ENCODE measurements at regions not wholly inside any gene's neighbourhood (a gene's known extent, or its start where the extent isn't known, plus 50 kb on each side); places are given as distances from the start of the nearest gene placed in this dataset.
A peak's percentile ranks its signal among the peaks of the same experiment; 100 is the strongest.

DNA sequence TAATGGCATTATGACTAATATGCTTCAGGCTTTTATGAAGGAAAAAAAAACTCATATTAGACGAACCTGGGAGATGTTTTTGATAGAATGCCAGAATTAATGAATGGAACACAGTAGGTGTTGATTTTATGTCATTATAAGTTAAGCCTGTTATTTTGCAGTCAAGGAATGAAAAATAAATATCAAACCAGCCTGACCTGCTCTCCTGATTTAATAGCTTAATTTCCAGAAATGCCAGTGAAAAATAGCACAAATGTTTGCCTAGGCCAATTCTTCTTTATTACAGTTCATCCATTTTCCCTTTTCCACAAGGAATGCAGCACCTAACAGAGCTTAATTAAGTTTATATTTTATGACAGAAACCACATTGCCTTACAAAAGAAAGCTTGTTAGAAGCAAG, 292.0 kb downstream of the TBL1XR1 start:
- ATAC-seq: no peak
- intact Hi-C loops (cut with DNase I): no loop called here
- DNase-seq (ENCODE audit: missing footprints): no peak

DNA sequence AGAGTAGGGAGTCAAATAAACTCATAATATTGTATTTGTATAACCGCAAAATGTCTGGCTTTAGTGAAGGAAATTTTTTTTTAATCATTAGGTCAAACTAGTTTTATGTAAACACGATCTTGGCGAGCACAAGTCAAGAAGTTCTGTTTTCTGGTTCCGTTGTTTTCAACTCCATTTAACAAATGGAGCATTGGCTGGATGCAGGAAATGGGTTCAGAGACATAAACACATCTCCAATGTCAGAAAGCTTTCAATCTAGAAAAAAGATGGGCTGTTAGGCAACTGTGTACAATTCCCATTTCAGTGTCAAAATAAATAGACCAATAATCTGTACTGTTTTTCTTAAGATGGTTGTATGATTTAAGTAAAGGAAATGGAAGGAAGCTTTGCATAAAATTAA, 292.8 kb downstream of the TBL1XR1 start:
- ATAC-seq (no peak), DNase-seq (ENCODE audit: missing footprints) (no peak)
- intact Hi-C loops (cut with DNase I): no loop called here

DNA sequence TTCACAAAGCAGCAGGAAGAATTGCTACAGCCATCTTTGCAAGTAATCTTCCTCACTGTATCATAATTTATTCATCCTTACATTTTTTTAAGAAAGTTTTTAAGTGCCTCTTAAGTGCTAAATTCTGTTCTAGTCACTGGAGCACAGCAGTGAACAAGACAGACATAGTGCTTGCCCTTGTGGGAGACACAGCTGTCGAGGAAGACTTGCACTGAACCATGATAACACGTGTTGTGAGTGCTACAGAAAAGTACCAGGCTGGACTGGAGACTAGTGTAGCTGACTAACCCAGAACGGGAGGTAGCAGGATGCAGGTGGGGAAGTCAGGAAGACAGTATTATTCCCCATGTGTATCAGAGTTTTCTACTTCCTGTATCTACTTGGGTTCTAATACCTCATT, 300.6 kb downstream of the TBL1XR1 start:
- intact Hi-C loops (cut with DNase I): no loop called here
- no peak for ATAC-seq
- no peak for DNase-seq (ENCODE audit: missing footprints)

DNA sequence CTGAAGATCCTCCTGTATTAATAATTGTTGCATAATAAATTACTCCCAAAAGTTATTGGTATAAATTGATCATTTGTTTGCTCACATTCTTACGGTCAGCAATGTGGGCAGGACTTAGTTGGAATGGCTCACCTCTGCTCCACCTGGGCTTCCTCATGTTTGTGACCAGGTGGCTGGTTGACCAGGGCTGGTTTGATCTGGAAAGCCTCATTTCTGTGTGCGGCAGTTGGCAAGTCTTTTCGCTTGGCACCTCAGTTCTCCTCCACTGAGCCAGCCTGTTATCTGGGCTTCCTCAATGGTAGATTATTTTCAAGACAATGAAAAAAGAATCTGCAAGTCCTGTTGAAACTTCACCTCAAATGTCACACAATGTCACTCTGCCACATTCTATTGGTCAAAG, 301.1 kb downstream of the TBL1XR1 start:
- intact Hi-C loops (cut with DNase I): no loop called here
- ATAC-seq: no peak
- no peak for DNase-seq (ENCODE audit: missing footprints)

DNA sequence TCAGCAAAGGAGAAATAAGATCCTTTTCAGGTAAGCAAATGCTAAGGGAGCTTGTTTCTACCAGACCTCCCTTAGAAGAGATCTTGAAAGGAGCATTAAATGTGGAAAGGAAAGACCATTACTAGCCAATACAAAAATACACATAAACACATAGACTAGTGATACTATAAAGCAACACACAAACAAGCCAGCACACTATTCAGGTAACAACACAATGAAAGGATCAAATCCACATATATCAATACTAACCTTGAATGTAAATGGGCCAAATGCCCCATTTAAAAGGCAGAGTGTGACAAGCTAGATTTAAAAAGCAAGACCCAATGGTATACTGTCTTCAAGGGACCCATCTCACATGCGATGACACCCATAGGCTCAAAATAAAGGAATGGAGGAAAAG, 317.6 kb downstream of the TBL1XR1 start:
- ATAC-seq: no peak
- no peak for DNase-seq (ENCODE audit: missing footprints)
- intact Hi-C loops (cut with DNase I): no loop called here

DNA sequence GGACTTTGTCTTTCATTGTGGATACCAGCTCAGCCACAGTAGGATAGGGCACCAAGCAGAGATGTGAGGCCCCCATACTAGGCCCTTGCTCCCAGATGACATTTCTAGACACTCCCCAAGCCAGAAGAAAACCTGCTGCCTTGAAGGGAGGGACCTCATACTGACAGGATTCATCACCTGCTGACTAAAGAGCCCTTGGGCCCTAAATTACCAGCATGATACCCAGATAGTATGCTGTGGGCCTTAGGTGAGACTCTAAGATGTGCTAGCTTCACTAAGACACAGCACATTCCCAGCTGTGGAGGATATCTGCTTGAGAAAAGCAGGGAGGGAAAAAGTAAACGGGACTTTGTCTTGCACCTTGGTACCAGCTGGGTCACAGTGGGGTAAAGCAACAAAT, 324.0 kb downstream of the TBL1XR1 start:
- ATAC-seq: no peak
- intact Hi-C loops (cut with DNase I): loop anchor here (5.0 kb wide), 1 partner anchor 1514 kb away; no protein-coding TSS in a partner anchor

DNA sequence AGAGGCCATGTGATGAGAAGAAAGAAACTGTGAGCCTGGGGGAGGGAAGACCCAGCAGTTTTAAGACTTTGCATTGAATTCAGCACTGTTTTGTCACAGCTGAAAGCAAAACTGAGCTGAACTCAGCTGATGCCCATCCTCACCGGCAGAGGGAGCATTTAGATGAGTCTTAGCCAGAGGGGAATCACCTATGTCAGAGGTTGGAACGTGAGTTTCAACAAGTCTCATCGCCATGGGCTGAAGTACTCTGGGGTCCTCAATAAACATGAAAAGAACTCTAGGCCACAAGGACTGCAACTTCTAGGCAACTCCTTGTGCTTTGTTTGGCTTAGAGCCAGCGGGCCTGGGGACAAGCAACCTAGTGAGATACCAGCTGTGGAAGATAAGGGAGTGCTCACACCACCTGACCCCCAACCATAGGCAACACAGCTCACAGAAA, 324.5 kb downstream of the TBL1XR1 start:
- ATAC-seq (no peak), DNase-seq (ENCODE audit: missing footprints) (no peak)
- intact Hi-C loops (cut with DNase I): loop anchor here (1.0 to 5.0 kb wide), 2 partner anchors 67 to 1515 kb away; no protein-coding TSS in a partner anchor

More for the DNA sequence above, 324.0 kb downstream of the TBL1XR1 start:
- no peak for DNase-seq (ENCODE audit: missing footprints)

DNA sequence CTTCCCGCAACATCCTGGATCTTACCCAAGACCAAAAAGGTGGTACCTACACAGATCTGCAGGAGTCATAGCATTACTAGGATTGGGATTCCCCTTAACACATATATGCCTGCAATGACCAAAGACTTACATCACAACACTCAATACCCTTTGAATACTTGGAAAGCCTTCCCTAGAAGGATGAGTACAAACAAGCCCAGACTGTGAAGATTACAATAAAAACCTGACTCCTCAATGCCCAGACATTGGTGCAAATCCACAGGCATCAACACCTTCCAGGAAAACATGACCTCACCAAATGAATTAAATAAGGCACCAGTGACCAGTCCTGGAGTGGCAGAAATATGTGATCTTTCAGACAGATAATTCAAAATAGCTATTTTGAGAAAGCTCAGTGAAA, 326.8 kb downstream of the TBL1XR1 start:
- intact Hi-C loops (cut with DNase I): loop anchor here (5.0 kb wide), 1 partner anchor 1517 kb away; no protein-coding TSS in a partner anchor
- ATAC-seq (no peak), DNase-seq (ENCODE audit: missing footprints) (no peak)

DNA sequence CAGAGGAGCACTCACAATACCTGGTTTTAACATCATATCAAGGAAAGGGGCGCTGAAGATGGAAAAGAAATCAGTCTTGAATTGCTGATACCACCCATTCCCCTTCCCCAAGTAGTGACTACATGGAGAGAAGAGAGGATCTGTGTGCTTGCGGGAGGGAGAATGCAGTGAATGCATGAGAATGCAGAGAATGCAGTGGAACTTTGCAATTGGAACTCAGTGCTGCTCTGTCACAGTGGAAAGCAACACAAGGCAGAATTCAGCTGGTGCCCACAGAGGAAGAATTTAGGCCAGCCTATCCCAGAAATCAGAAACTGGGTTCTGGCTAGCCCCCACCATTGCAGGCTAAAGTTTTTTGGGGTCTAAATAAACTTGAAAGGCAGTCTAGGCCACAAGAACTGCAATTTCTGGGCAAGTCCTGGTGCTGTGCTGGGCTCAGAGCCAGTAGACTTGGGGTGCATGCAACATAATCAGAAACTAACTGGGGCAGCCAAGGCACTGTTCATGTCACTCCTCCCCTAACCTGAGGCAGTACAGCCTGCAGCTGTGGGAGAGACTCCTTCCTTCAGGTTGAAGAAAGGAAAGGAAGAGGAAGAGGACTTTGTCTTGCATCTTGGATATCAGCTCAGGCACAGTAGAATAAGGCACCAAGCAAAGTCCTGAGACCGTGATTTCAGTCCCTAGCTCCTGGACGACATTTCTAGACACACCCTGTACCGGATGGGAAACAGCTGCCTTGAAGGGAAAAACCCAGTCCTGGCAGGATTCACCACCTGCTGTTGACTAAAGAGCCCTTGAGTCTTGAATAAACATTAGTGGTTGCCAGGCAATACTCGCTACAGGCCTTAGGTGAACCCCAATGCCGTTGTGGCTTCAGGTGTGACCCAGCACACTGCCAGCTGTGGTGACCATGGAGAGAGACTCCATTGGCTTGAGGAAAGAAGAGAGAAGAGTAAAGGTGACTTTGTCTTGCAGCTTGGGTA, 329.3 kb downstream of the TBL1XR1 start:
- DNase-seq (ENCODE audit: missing footprints) (no peak), ATAC-seq (peak; percentile 60)
- intact Hi-C loops (cut with DNase I): no loop called here

DNA sequence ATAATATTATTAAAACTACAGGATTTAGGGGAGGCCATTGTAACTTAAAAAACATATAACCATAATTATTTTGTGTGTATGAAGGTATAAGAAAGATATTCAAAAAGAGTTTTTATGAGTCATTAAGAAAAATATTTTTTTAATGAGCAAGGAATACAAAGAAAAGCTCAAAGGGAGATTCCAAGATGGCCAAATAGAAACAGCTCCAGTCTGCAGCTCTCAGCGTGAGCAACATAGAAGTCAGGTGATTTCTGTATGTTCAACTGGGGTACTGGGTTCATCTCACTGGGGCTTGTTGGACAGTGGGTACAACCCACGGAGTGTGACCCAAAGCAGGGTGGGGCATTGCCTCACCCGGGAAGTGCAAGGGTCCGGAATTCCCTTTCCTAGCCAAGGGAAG, 336.1 kb downstream of the TBL1XR1 start:
- DNase-seq (ENCODE audit: missing footprints) (peak; percentile 11), ATAC-seq (no peak)
- intact Hi-C loops (cut with DNase I): no loop called here

DNA sequence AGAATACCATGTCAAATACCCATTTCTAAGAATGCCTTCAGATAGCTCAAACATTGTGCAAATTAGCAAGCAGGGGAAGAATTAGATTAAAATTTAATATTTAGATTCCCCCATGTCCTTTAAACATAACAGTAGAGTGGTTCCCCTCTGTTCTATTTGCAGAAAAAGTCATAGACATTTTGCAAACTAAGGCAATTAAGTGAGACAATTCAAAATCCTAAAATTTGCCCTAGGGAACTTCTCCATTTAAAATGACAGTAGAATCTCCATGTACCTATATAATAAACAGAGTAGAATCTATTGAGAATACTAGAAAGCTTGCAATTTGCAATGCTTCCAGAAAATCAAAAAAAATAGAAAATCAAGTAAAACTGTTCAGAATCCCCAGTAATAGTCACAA, 340.6 kb downstream of the TBL1XR1 start:
- DNase-seq (ENCODE audit: missing footprints) (no peak), ATAC-seq (no peak)
- intact Hi-C loops (cut with DNase I): no loop called here

DNA sequence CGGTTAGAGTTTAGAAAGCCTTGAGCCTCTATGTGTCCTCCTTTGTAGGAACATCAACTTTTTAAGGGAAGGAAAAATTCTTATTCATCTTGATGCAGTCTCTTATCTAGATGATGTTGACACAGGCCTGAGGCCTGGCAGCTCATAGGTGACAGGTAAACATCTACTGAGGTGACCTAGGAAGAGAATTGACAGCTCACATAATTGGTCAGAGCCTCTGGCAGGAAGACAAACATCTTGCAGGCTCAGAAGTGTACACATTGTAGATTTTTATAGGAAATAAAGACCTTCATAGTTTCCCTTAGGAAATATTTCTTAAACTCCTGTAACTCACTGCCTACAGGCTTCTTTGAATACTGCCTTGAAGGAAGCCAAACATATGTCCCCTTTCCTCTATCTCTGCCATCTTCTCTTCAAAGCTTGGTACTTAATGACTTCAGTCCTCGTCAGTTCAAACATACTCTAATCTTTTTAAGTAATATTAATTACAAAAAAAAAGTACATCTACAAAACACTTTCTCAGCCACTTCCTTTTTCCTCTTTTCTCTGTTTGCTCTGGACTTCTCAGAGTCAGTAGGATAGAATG, 341.3 kb downstream of the TBL1XR1 start:
- no peak for DNase-seq (ENCODE audit: missing footprints)
- intact Hi-C loops (cut with DNase I): no loop called here
- ATAC-seq: no peak

DNA sequence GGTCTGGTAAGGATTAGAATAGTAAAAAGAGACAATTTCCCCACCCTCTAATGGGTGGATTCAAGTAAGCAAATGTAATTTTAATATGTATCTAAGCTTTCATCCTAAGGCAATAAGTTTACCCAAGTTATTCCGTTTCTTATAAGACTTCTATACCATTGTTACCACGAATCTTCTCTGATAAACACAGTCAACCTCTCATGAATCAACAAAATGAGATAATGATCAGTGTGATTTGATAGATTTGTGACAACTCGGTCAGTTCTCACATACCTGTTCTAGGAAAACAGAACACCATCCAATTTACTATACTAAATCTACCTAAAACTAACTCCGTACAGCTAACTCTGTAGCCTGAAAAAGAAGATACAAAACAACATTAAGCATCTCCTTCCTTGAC, 342.1 kb downstream of the TBL1XR1 start:
- intact Hi-C loops (cut with DNase I): no loop called here
- ATAC-seq (no peak), DNase-seq (ENCODE audit: missing footprints) (no peak)

DNA sequence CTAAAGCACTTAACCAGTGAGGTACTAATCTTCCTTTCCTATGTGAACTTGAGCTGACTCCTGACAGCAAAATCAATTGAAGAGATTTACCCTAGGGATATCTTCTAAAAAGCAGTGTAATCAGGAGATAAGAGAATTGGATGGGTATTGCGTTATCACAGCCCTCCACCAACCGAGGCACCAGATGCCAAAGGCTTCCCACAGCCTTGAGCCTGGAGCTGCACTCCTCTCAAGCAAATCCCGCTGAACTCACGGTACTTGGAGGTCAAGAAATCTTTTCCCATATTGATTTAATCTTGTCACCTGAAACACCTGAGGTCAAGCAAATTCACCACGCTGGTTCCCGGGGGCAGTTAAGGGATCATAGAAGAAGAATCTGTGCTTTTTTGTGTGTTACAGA, 346.8 kb downstream of the TBL1XR1 start:
- DNase-seq (ENCODE audit: missing footprints) (no peak), ATAC-seq (no peak)
- intact Hi-C loops (cut with DNase I): no loop called here

DNA sequence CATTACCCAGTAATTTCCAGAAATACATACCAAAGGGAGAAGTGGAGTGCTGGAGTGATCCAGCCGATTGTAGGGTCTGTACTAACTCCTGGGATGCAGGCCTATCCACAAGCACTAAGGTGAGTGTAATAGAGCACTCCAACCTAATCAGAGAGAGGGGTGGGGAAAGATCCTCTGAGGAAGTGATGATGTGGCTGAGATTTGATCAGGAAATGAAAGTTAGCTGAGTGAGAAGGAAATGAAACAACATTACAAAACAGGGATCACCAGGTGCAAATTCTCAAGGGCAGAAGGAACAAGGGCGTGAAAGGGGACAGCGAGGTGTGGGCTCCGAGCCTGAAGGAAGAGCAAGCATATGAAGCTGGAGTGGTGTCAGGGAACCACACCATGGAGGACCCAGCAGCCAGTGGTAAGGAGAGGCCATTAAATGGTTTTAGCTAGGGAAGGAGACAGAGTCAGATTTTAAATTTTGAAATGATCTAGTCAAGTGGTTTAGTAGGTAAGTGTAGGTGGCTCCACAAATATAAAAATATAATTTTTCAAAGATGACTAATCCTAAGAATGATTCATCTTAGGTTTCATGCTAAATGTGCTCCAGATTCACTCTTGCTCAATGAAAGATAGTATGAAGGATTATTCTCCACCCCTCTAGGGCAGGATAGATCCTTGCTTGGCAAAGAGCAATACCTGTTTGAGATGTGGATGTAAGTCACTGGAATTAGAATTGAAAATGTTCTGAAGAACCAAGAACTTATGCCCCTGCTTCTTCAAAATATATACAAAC, 348.7 kb downstream of the TBL1XR1 start:
- intact Hi-C loops (cut with DNase I): no loop called here
- ATAC-seq: no peak
- no peak for DNase-seq (ENCODE audit: missing footprints)

DNA sequence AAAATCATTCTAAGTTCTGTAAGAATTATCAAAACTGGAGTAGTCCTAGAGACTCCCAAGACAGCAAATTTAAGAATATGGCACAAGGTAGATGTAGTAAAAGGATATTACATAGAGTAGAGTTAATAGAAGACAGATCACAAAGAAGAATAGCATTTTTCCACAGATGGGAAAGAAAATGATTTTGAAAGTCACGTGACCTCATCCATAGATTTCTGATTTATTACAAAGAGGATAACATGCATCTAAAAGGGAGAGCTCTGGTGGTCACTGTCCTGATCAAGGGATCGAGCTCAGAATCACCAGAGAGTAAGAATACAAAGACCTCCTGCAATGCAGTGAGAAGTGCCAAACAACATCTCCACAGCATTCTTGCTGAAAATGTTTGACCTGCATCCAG, 354.4 kb downstream of the TBL1XR1 start:
- ATAC-seq (no peak), DNase-seq (ENCODE audit: missing footprints) (no peak)
- intact Hi-C loops (cut with DNase I): no loop called here

DNA sequence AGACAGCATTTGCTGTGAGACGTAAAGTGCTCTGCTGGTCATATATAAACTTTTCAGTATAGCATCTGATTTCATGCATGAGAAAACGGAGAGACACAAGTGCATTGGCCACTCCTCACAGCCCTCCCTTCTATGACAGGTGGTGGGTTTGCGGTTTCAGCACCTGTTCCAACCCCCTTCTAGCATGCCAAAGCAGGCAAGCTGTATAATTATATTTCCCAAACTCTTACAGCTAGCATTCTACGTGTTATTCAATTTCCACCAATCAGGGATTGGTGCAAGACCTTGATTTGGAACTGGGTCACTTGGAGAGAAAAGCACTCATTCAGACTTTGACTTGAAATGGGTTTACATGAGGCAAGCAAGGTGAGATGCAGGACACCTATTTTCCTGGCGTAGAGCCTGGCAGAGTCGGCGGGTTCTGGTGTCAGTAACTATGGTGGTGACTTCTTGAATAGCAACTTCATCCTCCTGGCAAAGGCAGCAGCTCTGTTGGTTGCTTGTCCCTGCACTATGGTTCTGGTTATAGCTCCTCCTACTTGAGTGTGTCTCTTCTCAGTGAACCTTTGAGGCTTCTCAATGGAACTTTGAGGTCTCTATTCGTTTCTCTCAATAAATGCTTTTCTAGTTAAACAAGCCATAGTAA, 356.5 kb downstream of the TBL1XR1 start:
- DNase-seq (ENCODE audit: missing footprints): no peak
- intact Hi-C loops (cut with DNase I): no loop called here
- ATAC-seq: no peak

DNA sequence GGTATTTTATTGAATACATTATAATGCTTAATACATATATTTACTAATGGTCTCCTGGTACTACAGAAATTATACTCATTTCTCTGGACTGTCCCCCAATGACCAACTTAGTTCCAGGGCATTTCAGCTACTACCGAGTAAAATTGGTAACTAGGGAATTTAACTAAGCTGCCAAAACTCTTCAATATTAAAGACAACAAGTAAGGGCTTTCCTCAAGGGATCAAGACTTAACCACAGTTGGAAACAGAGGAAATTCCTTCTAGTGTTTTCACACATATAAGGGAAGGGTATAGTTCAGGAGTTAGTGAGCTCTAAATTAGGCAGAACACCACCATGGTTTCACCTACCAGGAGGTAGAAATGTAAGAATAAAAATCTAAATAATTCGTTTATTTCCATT, 357.4 kb downstream of the TBL1XR1 start:
- no peak for ATAC-seq
- DNase-seq (ENCODE audit: missing footprints): no peak
- intact Hi-C loops (cut with DNase I): no loop called here

DNA sequence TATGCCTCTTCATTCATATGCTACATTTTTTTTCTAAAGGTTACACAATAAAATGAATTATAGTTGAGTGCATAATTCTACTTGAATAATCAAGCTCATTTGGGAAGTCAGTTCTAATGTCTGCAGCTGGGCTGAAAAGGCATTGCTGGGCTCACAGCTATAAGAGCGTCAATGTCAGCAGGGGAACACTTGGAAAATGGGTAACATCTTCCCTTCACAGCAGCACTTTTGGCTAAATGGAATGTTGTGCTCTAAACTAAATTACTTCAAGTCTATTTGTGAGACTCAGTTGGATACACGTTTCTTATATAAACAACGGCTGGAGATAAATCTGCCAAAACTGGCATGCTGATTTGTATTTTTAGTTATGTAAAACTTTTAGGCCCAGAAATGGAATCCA, 357.8 kb downstream of the TBL1XR1 start:
- no peak for ATAC-seq
- DNase-seq (ENCODE audit: missing footprints): no peak
- intact Hi-C loops (cut with DNase I): no loop called here
